ENCODE measurements at regions not wholly inside any gene's neighbourhood (a gene's known extent, or its start where the extent isn't known, plus 50 kb on each side); places are given as distances from the start of the nearest gene placed in this dataset.

DNA sequence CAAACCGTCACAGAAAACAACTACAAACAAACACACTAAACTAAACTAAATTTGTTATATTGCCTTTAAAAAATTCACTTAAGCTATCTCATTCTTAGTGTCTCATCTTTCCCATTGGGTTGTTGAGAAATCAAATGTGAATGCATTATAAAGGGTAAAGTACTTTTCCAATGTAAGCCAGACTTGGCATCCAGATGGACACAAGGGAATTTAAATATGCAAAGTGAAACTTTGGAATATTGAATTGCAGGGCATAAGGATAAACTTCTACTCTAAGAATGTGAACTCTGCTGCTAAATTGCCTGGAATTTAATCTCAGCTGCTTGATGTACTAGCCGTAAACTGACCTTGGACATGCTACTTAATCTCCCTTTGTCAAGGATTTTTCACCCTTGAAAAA, 1554.6 kb downstream of the CDH8 start:
- TF ChIP-seq, protein P1, sequence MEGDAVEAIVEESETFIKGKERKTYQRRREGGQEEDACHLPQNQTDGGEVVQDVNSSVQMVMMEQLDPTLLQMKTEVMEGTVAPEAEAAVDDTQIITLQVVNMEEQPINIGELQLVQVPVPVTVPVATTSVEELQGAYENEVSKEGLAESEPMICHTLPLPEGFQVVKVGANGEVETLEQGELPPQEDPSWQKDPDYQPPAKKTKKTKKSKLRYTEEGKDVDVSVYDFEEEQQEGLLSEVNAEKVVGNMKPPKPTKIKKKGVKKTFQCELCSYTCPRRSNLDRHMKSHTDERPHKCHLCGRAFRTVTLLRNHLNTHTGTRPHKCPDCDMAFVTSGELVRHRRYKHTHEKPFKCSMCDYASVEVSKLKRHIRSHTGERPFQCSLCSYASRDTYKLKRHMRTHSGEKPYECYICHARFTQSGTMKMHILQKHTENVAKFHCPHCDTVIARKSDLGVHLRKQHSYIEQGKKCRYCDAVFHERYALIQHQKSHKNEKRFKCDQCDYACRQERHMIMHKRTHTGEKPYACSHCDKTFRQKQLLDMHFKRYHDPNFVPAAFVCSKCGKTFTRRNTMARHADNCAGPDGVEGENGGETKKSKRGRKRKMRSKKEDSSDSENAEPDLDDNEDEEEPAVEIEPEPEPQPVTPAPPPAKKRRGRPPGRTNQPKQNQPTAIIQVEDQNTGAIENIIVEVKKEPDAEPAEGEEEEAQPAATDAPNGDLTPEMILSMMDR (IDR thresholded peaks at IDR 0.05), result no peak
- TF ChIP-seq POLR2AphosphoS5 (IDR thresholded peaks at IDR 0.05), result no peak
- TF ChIP-seq EP300 (IDR thresholded peaks at IDR 0.05), result no peak
- TF ChIP-seq POLR2A (IDR thresholded peaks at IDR 0.05; ENCODE audit: low read depth), result no peak
